ENCODE measurements at regions not wholly inside any gene's neighbourhood (a gene's known extent, or its start where the extent isn't known, plus 50 kb on each side); places are given as distances from the start of the nearest gene placed in this dataset.

DNA sequence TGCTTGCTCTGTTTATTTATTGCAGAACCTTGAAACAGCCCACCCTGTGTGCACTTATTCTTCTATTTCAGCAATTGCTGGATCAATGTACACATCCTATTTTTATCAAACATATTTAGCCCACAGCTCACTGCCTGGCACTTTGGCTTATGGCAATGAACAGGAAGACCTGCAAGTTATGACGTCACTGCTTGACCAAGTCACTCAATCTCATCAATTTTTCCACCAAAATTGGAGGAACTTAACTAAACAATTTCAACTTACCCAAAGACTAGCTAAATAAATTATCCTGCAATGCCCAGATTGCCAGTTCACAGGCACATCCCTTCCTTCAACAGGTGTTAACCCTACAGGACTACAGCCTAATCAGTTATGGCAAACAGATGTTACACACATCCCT, 89.3 kb downstream of the FSCB start:
- Histone ChIP-seq H3K4me3 (IDR thresholded peaks at IDR 0.05; ENCODE audit: insufficient read depth, low read depth, low read length) (no peak overlapping the region), H3K79me2 (ENCODE audit: insufficient read depth, low read depth) (no peaks in the 10 kb centered on the region), H3K27me3 (ENCODE audit: insufficient read depth, low read depth) (no peaks in the 10 kb centered on the region), H3K4me1 (ENCODE audit: low read depth, poor library complexity, severe bottlenecking) (no peaks in the 10 kb centered on the region), H2AFZ (ENCODE audit: low read depth) (no peak overlapping the region), H3K9ac (no peak overlapping the region), H3K27ac (no peak overlapping the region), H3K4me2 (no peak overlapping the region), H3K36me3 (ENCODE audit: insufficient read depth) (no peaks in the 10 kb centered on the region), H4K20me1 (ENCODE audit: insufficient read depth) (no peaks in the 10 kb centered on the region)
- TF ChIP-seq CTCF (conservative IDR thresholded peaks at IDR 0.05; ENCODE audit: low read depth, low read length), result no peak

DNA sequence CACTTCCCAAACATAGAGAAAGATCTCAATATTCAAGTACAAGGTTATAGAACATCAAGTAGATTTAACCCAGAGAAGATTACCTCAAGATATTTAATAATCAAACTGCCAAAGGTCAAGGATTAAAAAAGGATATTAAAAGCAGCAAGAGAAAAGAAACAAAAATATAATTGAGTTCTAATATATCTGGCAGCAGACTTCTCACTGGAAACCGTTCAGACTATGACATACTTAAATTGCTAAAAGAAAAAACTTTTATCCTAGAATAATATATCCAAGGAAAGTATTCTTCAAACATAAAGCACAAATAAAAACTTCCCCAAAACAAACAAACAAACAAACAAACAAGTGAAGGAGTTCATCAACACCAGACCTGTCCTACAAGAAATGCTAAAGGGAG, 92.4 kb downstream of the FSCB start:
- H3K36me3 ChIP-seq (ENCODE audit: insufficient read depth), result no peaks in the 10 kb centered on the region
- no peaks in the 10 kb centered on the region for H3K79me2 ChIP-seq (ENCODE audit: insufficient read depth, low read depth)
- H3K27ac ChIP-seq, result no peak overlapping the region
- no peaks in the 10 kb centered on the region for H3K27me3 ChIP-seq (ENCODE audit: insufficient read depth, low read depth)
- no peaks in the 10 kb centered on the region for H3K4me1 ChIP-seq (ENCODE audit: low read depth, poor library complexity, severe bottlenecking)
- TF ChIP-seq CTCF (conservative IDR thresholded peaks at IDR 0.05; ENCODE audit: low read depth, low read length), result no peak
- no peak overlapping the region for H2AFZ ChIP-seq (ENCODE audit: low read depth)
- no peak overlapping the region for H3K4me3 ChIP-seq (IDR thresholded peaks at IDR 0.05; ENCODE audit: insufficient read depth, low read depth, low read length)
- no peak overlapping the region for H3K4me2 ChIP-seq
- no peaks in the 10 kb centered on the region for H4K20me1 ChIP-seq (ENCODE audit: insufficient read depth)
- H3K9ac ChIP-seq, result no peak overlapping the region

DNA sequence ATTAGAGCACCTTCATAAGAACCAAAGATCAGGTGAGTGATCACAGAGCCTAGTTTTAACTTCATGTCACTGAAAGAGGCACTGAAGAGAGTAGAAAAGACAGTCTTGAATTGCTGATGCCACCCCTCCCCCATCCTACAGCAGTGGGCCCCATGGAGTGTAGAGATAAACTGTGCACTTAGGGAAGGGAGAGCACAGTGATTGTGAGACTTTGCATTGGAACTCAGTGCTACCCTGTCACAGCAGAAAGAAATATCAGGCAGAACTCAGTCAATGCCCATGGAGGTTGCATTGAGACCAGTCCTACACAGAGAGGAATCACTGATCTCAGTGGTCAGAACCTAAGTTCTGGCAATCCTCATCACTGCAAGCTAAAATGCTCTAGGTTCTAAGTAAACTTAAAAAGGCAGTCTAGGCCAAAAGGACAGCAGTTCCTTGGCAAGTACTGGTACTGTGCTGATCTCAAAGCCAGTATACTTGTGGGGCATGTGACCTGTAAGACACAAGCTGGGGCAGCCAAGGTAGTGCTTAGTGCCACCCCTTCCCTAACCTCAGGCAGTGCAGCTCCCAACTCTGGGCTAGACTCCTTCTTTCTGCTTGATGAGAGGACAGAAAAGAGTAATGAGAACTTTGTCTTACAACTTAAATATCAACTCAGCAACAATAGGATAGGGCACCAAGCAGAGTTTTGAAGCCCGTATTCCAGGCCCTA, 94.1 kb downstream of the FSCB start:
- no peak for TF ChIP-seq CTCF (conservative IDR thresholded peaks at IDR 0.05; ENCODE audit: low read depth, low read length)

GRCh38 chr14:44405011-44405486, 102.0 kb downstream of the FSCB start:
- no peak for TF ChIP-seq CTCF (conservative IDR thresholded peaks at IDR 0.05; ENCODE audit: low read depth, low read length)
- Histone ChIP-seq H4K20me1 (ENCODE audit: insufficient read depth) (no peaks in the 10 kb centered on the region), H3K79me2 (ENCODE audit: insufficient read depth, low read depth) (no peaks in the 10 kb centered on the region), H3K27me3 (ENCODE audit: insufficient read depth, low read depth) (no peaks in the 10 kb centered on the region), H3K36me3 (ENCODE audit: insufficient read depth) (no peaks in the 10 kb centered on the region), H3K27ac (no peak overlapping the region), H3K9ac (no peak overlapping the region), H3K4me2 (no peak overlapping the region), H3K4me3 (IDR thresholded peaks at IDR 0.05; ENCODE audit: insufficient read depth, low read depth, low read length) (no peak overlapping the region), H2AFZ (ENCODE audit: low read depth) (no peak overlapping the region), H3K4me1 (ENCODE audit: low read depth, poor library complexity, severe bottlenecking) (no peaks in the 10 kb centered on the region)

More for the DNA sequence above, 94.1 kb downstream of the FSCB start:
- no peaks in the 10 kb centered on the region for H3K79me2 ChIP-seq (ENCODE audit: insufficient read depth, low read depth)
- no peak overlapping the region for H2AFZ ChIP-seq (ENCODE audit: low read depth)
- H3K4me3 ChIP-seq (IDR thresholded peaks at IDR 0.05; ENCODE audit: insufficient read depth, low read depth, low read length), result no peak overlapping the region
- no peak overlapping the region for H3K9ac ChIP-seq
- H3K27me3 ChIP-seq (ENCODE audit: insufficient read depth, low read depth), result no peaks in the 10 kb centered on the region
- H3K4me2 ChIP-seq, result no peak overlapping the region
- H4K20me1 ChIP-seq (ENCODE audit: insufficient read depth), result no peaks in the 10 kb centered on the region
- no peaks in the 10 kb centered on the region for H3K36me3 ChIP-seq (ENCODE audit: insufficient read depth)
- H3K27ac ChIP-seq, result no peak overlapping the region
- no peaks in the 10 kb centered on the region for H3K4me1 ChIP-seq (ENCODE audit: low read depth, poor library complexity, severe bottlenecking)

Measured in KMS-11 (cell line).